ENCODE measurements at regions not wholly inside any gene's neighbourhood (a gene's known extent, or its start where the extent isn't known, plus 50 kb on each side); places are given as distances from the start of the nearest gene placed in this dataset.

- Histone ChIP-seq H3K4me3 (ENCODE audit: insufficient read depth, low read depth, low read length, poor library complexity, severe bottlenecking) (no peak overlapping the region), H3K9me3 (ENCODE audit: control insufficient read depth, low read length) (no peaks in the 10 kb centered on the region), H3K27me3 (replicated peaks; ENCODE audit: control insufficient read depth, insufficient read depth, low read length, poor library complexity, severe bottlenecking) (no peaks in the 10 kb centered on the region), H3K27ac (ENCODE audit: insufficient read depth, low read length, poor library complexity, severe bottlenecking) (no peak overlapping the region), H3K36me3 (ENCODE audit: control insufficient read depth, insufficient read depth, low read length) (no peaks in the 10 kb centered on the region), H3K4me1 (ENCODE audit: control insufficient read depth, insufficient read depth, low read length, poor library complexity, severe bottlenecking) (no peaks in the 10 kb centered on the region)
- DNase-seq: no peak
Measured at GRCh38 chr6:9439621-9440330, 975.1 kb downstream of the TFAP2A start.

DNA sequence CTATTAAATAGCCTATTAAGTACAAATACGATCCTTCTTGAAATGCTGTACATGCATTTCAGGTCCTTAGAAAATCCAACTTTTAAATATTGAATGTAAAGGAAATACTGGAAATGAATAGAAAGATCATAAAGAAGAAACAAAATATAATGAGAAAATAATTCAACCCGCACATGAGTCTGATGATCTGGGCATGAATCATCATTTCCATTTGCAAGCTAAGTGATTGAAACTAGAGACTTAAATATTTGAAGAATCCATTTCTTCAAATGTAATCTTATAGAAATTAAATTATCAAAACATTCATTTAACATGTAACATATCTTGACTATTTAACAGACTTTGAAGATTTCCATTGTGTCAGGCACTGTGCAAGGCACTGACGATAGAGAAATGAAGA is 977.0 kb downstream of the TFAP2A start:
- no peaks in the 10 kb centered on the region for H3K36me3 ChIP-seq (ENCODE audit: control insufficient read depth, insufficient read depth, low read length)
- DNase-seq: no peak
- H3K27me3 ChIP-seq (replicated peaks; ENCODE audit: control insufficient read depth, insufficient read depth, low read length, poor library complexity, severe bottlenecking): no peaks in the 10 kb centered on the region
- H3K9me3 ChIP-seq (ENCODE audit: control insufficient read depth, low read length): no peaks in the 10 kb centered on the region
- H3K4me1 ChIP-seq (ENCODE audit: control insufficient read depth, insufficient read depth, low read length, poor library complexity, severe bottlenecking): no peaks in the 10 kb centered on the region
- H3K4me3 ChIP-seq (ENCODE audit: insufficient read depth, low read depth, low read length, poor library complexity, severe bottlenecking): no peak overlapping the region
- H3K27ac ChIP-seq (ENCODE audit: insufficient read depth, low read length, poor library complexity, severe bottlenecking): no peak overlapping the region

GRCh38 chr6:9435281-9435680 is 979.6 kb downstream of the TFAP2A start:
- Histone ChIP-seq H3K27me3 (replicated peaks; ENCODE audit: control insufficient read depth, insufficient read depth, low read length, poor library complexity, severe bottlenecking) (no peaks in the 10 kb centered on the region), H3K36me3 (ENCODE audit: control insufficient read depth, insufficient read depth, low read length) (no peaks in the 10 kb centered on the region), H3K9me3 (ENCODE audit: control insufficient read depth, low read length) (no peaks in the 10 kb centered on the region), H3K4me1 (ENCODE audit: control insufficient read depth, insufficient read depth, low read length, poor library complexity, severe bottlenecking) (no peaks in the 10 kb centered on the region), H3K4me3 (ENCODE audit: insufficient read depth, low read depth, low read length, poor library complexity, severe bottlenecking) (no peak overlapping the region), H3K27ac (ENCODE audit: insufficient read depth, low read length, poor library complexity, severe bottlenecking) (no peak overlapping the region)
- no peak for DNase-seq

DNA sequence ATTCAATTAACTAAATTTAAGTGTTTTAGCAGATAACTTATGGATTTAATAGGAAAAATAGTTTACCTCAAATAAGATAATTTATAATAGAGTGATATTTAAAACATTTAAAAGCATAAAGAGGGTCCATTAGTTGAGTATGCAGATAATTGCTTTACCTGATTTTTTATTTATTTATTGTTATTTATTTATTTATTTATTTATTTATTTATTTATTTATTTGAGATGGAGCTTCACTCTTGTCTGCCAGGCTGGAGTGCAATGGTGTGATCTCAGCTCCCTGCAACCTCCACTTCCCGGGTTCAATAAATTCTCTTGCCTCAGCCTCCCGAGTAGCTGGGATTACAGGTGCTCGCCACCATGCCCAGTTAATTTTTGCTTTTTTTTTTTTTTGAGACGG is 982.9 kb downstream of the TFAP2A start:
- Histone ChIP-seq H3K27me3 (replicated peaks; ENCODE audit: control insufficient read depth, insufficient read depth, low read length, poor library complexity, severe bottlenecking) (no peaks in the 10 kb centered on the region), H3K9me3 (ENCODE audit: control insufficient read depth, low read length) (no peaks in the 10 kb centered on the region)

DNA sequence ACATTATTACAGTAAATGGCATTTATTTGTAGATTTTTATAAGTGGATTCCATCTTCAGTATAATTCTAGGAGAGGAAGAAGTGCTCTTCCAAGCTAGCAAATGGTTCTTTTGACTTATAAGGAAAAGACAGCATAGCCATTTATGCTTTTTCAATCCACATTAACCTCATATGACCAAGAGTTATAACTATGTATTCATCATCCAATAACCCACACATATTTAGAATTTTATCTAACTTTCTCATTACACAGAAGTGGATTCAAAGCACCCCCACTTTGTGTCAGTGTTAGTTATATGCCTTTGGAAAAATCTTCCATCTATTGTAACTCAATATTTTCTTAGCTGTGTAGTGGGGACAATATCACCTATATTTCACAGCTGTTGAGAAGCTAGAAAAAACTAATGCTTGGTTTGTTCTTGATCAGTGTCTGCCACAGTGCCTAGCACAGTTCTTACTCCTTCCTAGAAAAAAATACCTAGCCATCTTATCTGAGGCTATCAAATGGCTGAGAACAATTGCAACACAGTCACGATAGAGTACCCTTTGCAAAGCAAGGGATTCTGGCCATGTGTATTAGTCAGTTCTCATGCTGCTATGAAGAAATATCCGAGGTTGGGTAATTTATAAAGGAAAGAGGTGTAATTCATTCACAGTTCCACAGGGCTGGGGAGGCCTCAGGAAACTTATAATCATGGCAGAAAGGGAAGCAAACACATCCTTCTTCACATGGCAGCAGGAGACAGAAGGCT is 986.3 kb downstream of the TFAP2A start:
- no peaks in the 10 kb centered on the region for H3K36me3 ChIP-seq (ENCODE audit: control insufficient read depth, insufficient read depth, low read length)
- H3K9me3 ChIP-seq (ENCODE audit: control insufficient read depth, low read length): no peaks in the 10 kb centered on the region
- no peak overlapping the region for H3K4me3 ChIP-seq (ENCODE audit: insufficient read depth, low read depth, low read length, poor library complexity, severe bottlenecking)
- H3K4me1 ChIP-seq (ENCODE audit: control insufficient read depth, insufficient read depth, low read length, poor library complexity, severe bottlenecking): no peaks in the 10 kb centered on the region
- no peaks in the 10 kb centered on the region for H3K27me3 ChIP-seq (replicated peaks; ENCODE audit: control insufficient read depth, insufficient read depth, low read length, poor library complexity, severe bottlenecking)
- no peak overlapping the region for H3K27ac ChIP-seq (ENCODE audit: insufficient read depth, low read length, poor library complexity, severe bottlenecking)
- DNase-seq: no peak

More for the DNA sequence above, 982.9 kb downstream of the TFAP2A start:
- DNase-seq: no peak
- H3K36me3 ChIP-seq (ENCODE audit: control insufficient read depth, insufficient read depth, low read length): no peaks in the 10 kb centered on the region
- no peaks in the 10 kb centered on the region for H3K4me1 ChIP-seq (ENCODE audit: control insufficient read depth, insufficient read depth, low read length, poor library complexity, severe bottlenecking)
- no peak overlapping the region for H3K27ac ChIP-seq (ENCODE audit: insufficient read depth, low read length, poor library complexity, severe bottlenecking)
- no peak overlapping the region for H3K4me3 ChIP-seq (ENCODE audit: insufficient read depth, low read depth, low read length, poor library complexity, severe bottlenecking)

DNA sequence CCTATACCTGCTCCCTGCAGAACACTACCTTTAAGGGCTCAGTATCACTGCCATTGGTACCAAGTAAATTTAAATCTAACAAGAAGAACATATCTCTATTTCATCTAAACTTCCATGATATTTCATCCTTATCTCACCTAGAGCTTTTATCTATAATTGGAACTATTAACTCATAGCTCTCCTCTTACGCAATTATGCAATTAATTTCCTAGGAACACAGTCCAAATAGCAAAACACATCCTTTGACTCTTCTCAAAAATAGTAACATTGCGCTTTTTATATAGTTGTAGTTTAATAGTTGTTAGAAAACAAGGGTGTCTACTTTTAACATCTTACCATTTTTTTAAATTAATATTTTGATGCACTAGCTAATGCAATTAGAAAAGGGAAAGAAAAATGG is 986.8 kb upstream of the SLC35B3 start:
- Histone ChIP-seq H3K4me1 (ENCODE audit: control insufficient read depth, insufficient read depth, low read length, poor library complexity, severe bottlenecking) (no peaks in the 10 kb centered on the region), H3K27me3 (replicated peaks; ENCODE audit: control insufficient read depth, insufficient read depth, low read length, poor library complexity, severe bottlenecking) (no peaks in the 10 kb centered on the region), H3K9me3 (ENCODE audit: control insufficient read depth, low read length) (no peaks in the 10 kb centered on the region), H3K4me3 (ENCODE audit: insufficient read depth, low read depth, low read length, poor library complexity, severe bottlenecking) (no peak overlapping the region), H3K27ac (ENCODE audit: insufficient read depth, low read length, poor library complexity, severe bottlenecking) (no peak overlapping the region), H3K36me3 (ENCODE audit: control insufficient read depth, insufficient read depth, low read length) (no peaks in the 10 kb centered on the region)
- DNase-seq: no peak

DNA sequence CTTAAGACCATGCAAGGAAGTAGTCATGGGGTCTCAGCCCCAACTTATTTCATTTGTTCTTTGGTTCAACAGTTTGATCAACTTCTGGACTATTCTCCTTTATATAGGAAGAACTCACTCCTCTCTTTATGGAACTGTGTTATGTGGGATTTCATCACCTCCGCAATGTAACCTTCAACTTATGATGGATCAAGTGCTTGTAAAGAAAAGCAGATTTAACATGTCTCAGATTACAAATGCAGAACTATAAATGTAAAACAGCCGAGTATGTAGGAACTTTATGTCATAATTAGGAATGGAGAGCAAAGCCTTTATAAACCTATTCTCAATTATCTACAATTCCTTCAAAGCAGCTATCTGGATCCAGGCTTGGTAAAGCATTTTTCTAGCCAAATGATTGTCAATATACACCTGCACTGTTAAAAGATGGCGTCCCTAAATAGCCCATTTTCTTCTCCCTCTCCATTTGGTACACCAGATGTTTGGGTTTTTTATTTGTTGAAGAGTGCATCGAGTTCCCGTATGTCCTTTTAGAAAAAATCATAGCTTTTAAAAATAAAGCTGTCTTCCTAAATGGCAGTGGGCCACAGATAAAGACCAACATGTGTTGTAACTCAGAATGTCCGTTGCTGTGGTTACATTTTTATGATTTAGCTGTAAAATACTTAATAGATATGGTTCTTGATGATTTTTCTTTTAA is 985.1 kb upstream of the SLC35B3 start:
- no peak for DNase-seq
- H3K4me1 ChIP-seq (ENCODE audit: control insufficient read depth, insufficient read depth, low read length, poor library complexity, severe bottlenecking): no peaks in the 10 kb centered on the region
- H3K36me3 ChIP-seq (ENCODE audit: control insufficient read depth, insufficient read depth, low read length): no peaks in the 10 kb centered on the region

GRCh38 chr6:9417400-9417799 is 982.1 kb upstream of the SLC35B3 start:
- no peaks in the 10 kb centered on the region for H3K9me3 ChIP-seq (ENCODE audit: control insufficient read depth, low read length)
- no peak for DNase-seq
- no peak overlapping the region for H3K27ac ChIP-seq (ENCODE audit: insufficient read depth, low read length, poor library complexity, severe bottlenecking)
- H3K4me3 ChIP-seq (ENCODE audit: insufficient read depth, low read depth, low read length, poor library complexity, severe bottlenecking): no peak overlapping the region
- H3K4me1 ChIP-seq (ENCODE audit: control insufficient read depth, insufficient read depth, low read length, poor library complexity, severe bottlenecking): no peaks in the 10 kb centered on the region
- no peaks in the 10 kb centered on the region for H3K27me3 ChIP-seq (replicated peaks; ENCODE audit: control insufficient read depth, insufficient read depth, low read length, poor library complexity, severe bottlenecking)
- no peaks in the 10 kb centered on the region for H3K36me3 ChIP-seq (ENCODE audit: control insufficient read depth, insufficient read depth, low read length)

More for the DNA sequence above, 985.1 kb upstream of the SLC35B3 start:
- Histone ChIP-seq H3K27me3 (replicated peaks; ENCODE audit: control insufficient read depth, insufficient read depth, low read length, poor library complexity, severe bottlenecking) (no peaks in the 10 kb centered on the region), H3K4me3 (ENCODE audit: insufficient read depth, low read depth, low read length, poor library complexity, severe bottlenecking) (no peak overlapping the region), H3K9me3 (ENCODE audit: control insufficient read depth, low read length) (no peaks in the 10 kb centered on the region), H3K27ac (ENCODE audit: insufficient read depth, low read length, poor library complexity, severe bottlenecking) (no peak overlapping the region)

DNA sequence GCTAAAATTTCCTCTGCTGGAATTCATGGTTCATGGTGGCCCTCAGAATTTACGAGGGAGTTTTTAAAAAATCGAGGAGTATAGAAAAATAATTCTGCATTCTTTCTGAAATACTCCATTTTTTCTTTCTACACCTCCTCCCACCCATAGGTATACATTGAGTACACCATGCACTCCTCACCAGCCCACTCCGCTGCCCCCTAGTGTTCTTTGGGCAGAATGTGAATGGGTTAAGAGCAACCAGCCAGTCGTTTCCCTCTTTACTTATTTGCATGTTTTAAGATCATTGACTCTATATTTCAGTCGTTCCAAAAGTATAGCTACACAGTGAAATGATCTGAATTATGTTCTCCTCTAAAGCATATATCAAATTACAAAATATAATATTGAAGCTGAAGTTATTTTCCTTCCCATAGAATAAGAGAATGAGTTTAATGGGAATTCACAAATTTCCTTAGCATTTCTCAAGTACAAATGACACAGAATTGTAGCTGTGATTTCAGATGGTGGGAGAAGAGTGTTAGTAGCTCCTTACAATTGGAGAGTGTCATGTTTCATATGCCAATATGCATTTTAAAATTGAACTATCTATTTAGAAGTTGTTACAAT is 977.7 kb upstream of the SLC35B3 start:
- no peaks in the 10 kb centered on the region for H3K9me3 ChIP-seq (ENCODE audit: control insufficient read depth, low read length)
- no peak overlapping the region for H3K4me3 ChIP-seq (ENCODE audit: insufficient read depth, low read depth, low read length, poor library complexity, severe bottlenecking)
- no peaks in the 10 kb centered on the region for H3K4me1 ChIP-seq (ENCODE audit: control insufficient read depth, insufficient read depth, low read length, poor library complexity, severe bottlenecking)
- H3K27me3 ChIP-seq (replicated peaks; ENCODE audit: control insufficient read depth, insufficient read depth, low read length, poor library complexity, severe bottlenecking): no peaks in the 10 kb centered on the region
- no peaks in the 10 kb centered on the region for H3K36me3 ChIP-seq (ENCODE audit: control insufficient read depth, insufficient read depth, low read length)
- no peak overlapping the region for H3K27ac ChIP-seq (ENCODE audit: insufficient read depth, low read length, poor library complexity, severe bottlenecking)
- DNase-seq: no peak
